Left lung (tissue), 4 donors: ENCODE measurements at regions not wholly inside any gene's neighbourhood (a gene's known extent, or its start where the extent isn't known, plus 50 kb on each side); places are given as distances from the start of the nearest gene placed in this dataset.

Experiments used
- ATAC-seq: fragments of 200-7000 bp; cut with Tn5 transposase; one replicate; pipeline ENCODE4 v1.9.1; 2020; ENCODE audit warnings: moderate library complexity
- DNase-seq, 4 donors: peaks; one replicate each; pipeline ENCODE4 v3.0.0-alpha.2; 2013 to 2020
- H3K27ac ChIP-seq, 2 donors: fragments of 200-600 bp; sonication (generic) in 1 of 2; one replicate each; pipeline versions ENCODE4 v1.5.0 to v1.8.0; 2020 to 2021
- H3K27me3 ChIP-seq, 2 donors: fragments of 200-600 bp; sonication (generic) in 1 of 2; one replicate each; pipeline versions ENCODE4 v1.5.0 to v1.8.0; 2020 to 2021
- H3K36me3 ChIP-seq, 2 donors: fragments of 200-600 bp; sonication (generic) in 1 of 2; one replicate each; pipeline versions ENCODE4 v1.5.0 to v1.8.0; 2020 to 2021
- H3K4me1 ChIP-seq, 2 donors: fragments of 200-600 bp; one replicate each; pipeline ENCODE4 v1.8.0; 2021
- H3K4me3 ChIP-seq, 2 donors: fragments of 200-600 bp; sonication (generic) in 1 of 2; one replicate each; pipeline versions ENCODE4 v1.5.0 to v1.8.0; 2020 to 2021; ENCODE audit warnings: mild to moderate bottlenecking in 1 of 2
- H3K9me3 ChIP-seq, 2 donors: fragments of 200-600 bp; sonication (generic) in 1 of 2; one replicate each; pipeline versions ENCODE4 v1.5.0 to v1.8.0; 2020 to 2021
- CTCF ChIP-seq, 2 donors: fragments of 200-600 bp; sonication (generic) in 1 of 2; IDR thresholded peaks; one replicate each; pipeline versions ENCODE4 v1.5.0 to v1.8.0; 2021; ENCODE audit warnings: antibody characterized with exemption in 2 of 2
- intact Hi-C, 2 donors: fragments of 100-400 bp; cut with DNase I; formaldehyde crosslinking; loops; one replicate each; pipeline versions ENCODE4 v1.11.2 to v1.14.2; 2022
- donor health status: DM: no; HTN: yes; CAD: no.
- donor health status: DM: no; HTN: no; CAD: no.

GRCh38 chr3:77898621-77899020 lies 858.7 kb downstream of the ROBO2 start:
- intact Hi-C loops: no loop called here
- H3K4me3 ChIP-seq: no peak overlapping the region
- peaks cover 0 to 7% of the 10 kb centered on the region in 2 donors for H3K9me3 ChIP-seq
- H3K27ac ChIP-seq: no peak overlapping the region
- no peaks in the 10 kb centered on the region for H3K4me1 ChIP-seq
- no peak for TF ChIP-seq CTCF (IDR thresholded peaks at IDR 0.05)
- no peak for ATAC-seq
- no peaks in the 10 kb centered on the region for H3K36me3 ChIP-seq
- DNase-seq: no peak
- no peaks in the 10 kb centered on the region for H3K27me3 ChIP-seq

- H3K36me3 ChIP-seq: no peaks in the 10 kb centered on the region
- ATAC-seq (no peak), DNase-seq (no peak)
- H3K9me3 ChIP-seq: peaks cover 0 to 5% of the 10 kb centered on the region in 2 donors
- H3K4me1 ChIP-seq: no peaks in the 10 kb centered on the region
- no peaks in the 10 kb centered on the region for H3K27me3 ChIP-seq
- TF ChIP-seq CTCF (IDR thresholded peaks at IDR 0.05): no peak
- H3K27ac ChIP-seq: no peak overlapping the region
- no peak overlapping the region for H3K4me3 ChIP-seq
- intact Hi-C loops: no loop called here
Observed at GRCh38 chr3:77902675-77903074, 862.8 kb downstream of the ROBO2 start.

- Histone ChIP-seq H3K4me1 (no peaks in the 10 kb centered on the region), H3K27me3 (no peaks in the 10 kb centered on the region), H3K4me3 (no peak overlapping the region), H3K9me3 (no peaks in the 10 kb centered on the region), H3K36me3 (no peaks in the 10 kb centered on the region), H3K27ac (no peak overlapping the region)
- ATAC-seq (no peak), DNase-seq (no peak)
- intact Hi-C loops: no loop called here
- no peak for TF ChIP-seq CTCF (IDR thresholded peaks at IDR 0.05)
Observed at GRCh38 chr3:77906102-77906709, 866.3 kb downstream of the ROBO2 start.

- intact Hi-C loops: no loop called here
- Histone ChIP-seq H3K36me3 (no peaks in the 10 kb centered on the region), H3K4me1 (no peaks in the 10 kb centered on the region), H3K27ac (no peak overlapping the region), H3K27me3 (no peaks in the 10 kb centered on the region), H3K4me3 (no peak overlapping the region), H3K9me3 (peaks cover 0 to 2% of the 10 kb centered on the region in 2 donors)
- DNase-seq (no peak), ATAC-seq (no peak)
- TF ChIP-seq CTCF (IDR thresholded peaks at IDR 0.05): no peak
Observed at GRCh38 chr3:77913524-77914174, 873.8 kb downstream of the ROBO2 start.

- Histone ChIP-seq H3K27ac (no peak overlapping the region), H3K36me3 (no peaks in the 10 kb centered on the region), H3K4me3 (no peak overlapping the region), H3K27me3 (no peaks in the 10 kb centered on the region), H3K9me3 (peaks cover 0 to 11% of the 10 kb centered on the region in 2 donors), H3K4me1 (no peaks in the 10 kb centered on the region)
- intact Hi-C loops: no loop called here
- ATAC-seq (no peak), DNase-seq (no peak)
- TF ChIP-seq CTCF (IDR thresholded peaks at IDR 0.05): no peak
Observed at GRCh38 chr3:77915336-77915735, 875.4 kb downstream of the ROBO2 start.
